Kidney (tissue), 13 donors: ENCODE measurements at regions not wholly inside any gene's neighbourhood (a gene's known extent, or its start where the extent isn't known, plus 50 kb on each side); places are given as distances from the start of the nearest gene placed in this dataset.

Source experiments
- DNase-seq, 5 donors: peaks; one replicate each; pipeline ENCODE4 v3.0.0-alpha.2; 2013 to 2020
- FAIRE-seq: peaks from 2 replicates; lab custom pipeline; 2012; peaks lifted over from hg19 to GRCh38; lab: Jason Lieb, UNC
- H3K27ac ChIP-seq, 2 donors: one replicate each; pipeline ENCODE4 v1.7.0; 2013; ENCODE audit warnings: low read depth in 2 of 2, low read length in 2 of 2, inconsistent platforms in 1 of 2
- H3K27me3 ChIP-seq: one replicate; pipeline ENCODE4 v1.7.1; 2013; ENCODE audit warnings: low read length, inconsistent platforms; ENCODE audit not compliant: control insufficient read depth, insufficient read depth
- H3K36me3 ChIP-seq, 3 donors: one replicate each; pipeline versions ENCODE4 v1.7.0 to v1.7.1; 2013; ENCODE audit warnings: low read length in 3 of 3, control low read depth in 1 of 3, inconsistent platforms in 1 of 3; ENCODE audit not compliant: insufficient read depth in 3 of 3, control insufficient read depth in 2 of 3
- H3K4me1 ChIP-seq, 3 donors: one replicate each; pipeline versions ENCODE4 v1.7.0 to v1.7.1; 2013; ENCODE audit warnings: low read length in 3 of 3, inconsistent platforms in 1 of 3, low read depth in 1 of 3; ENCODE audit not compliant: control insufficient read depth in 2 of 3, insufficient read depth in 2 of 3
- H3K4me3 ChIP-seq, 3 donors: one replicate each; pipeline versions ENCODE4 v1.7.0 to v1.8.1; 2013; ENCODE audit warnings: low read length in 3 of 3, control low read depth in 1 of 3, inconsistent platforms in 1 of 3
- H3K9ac ChIP-seq, 3 donors: one replicate each; pipeline versions ENCODE4 v1.7.0 to v1.7.1; 2013; ENCODE audit warnings: low read length in 3 of 3, control low read depth in 1 of 3, inconsistent platforms in 1 of 3
- H3K9me3 ChIP-seq, 3 donors: one replicate each; pipeline versions ENCODE4 v1.7.0 to v1.7.1; 2013; ENCODE audit warnings: low read length in 3 of 3, control low read depth in 1 of 3, inconsistent platforms in 1 of 3; ENCODE audit not compliant: control insufficient read depth in 2 of 3, insufficient read depth in 1 of 3
- intact Hi-C: fragments of 100-400 bp; cut with DNase I; formaldehyde crosslinking; loops from one replicate; pipeline ENCODE4 v1.11.1; 2022
- TF ChIP-seq, protein P1 (sequence below): IDR thresholded peaks from 3 replicates; pipeline ENCODE4 v1.5.1; 2012; ENCODE audit warnings: mild to moderate bottlenecking, moderate library complexity, borderline replicate concordance; ENCODE audit not compliant: insufficient read depth; ENCODE audit errors: extremely low read depth
- donor health status: control.
- donor health status: control.
- donor health status: control.
- donor health status: control.
- donor health status: control.
- donor health status: DM: yes; HTN: yes; CAD: no.
- donor health status: Normal renal cell carcinoma (clear cell type).

- no peak overlapping the region for H3K9ac ChIP-seq
- intact Hi-C loops: no loop called here
- no peak overlapping the region for H3K27ac ChIP-seq
- no peaks in the 10 kb centered on the region for H3K4me1 ChIP-seq
- H3K27me3 ChIP-seq: no peaks in the 10 kb centered on the region
- TF ChIP-seq, protein P1, sequence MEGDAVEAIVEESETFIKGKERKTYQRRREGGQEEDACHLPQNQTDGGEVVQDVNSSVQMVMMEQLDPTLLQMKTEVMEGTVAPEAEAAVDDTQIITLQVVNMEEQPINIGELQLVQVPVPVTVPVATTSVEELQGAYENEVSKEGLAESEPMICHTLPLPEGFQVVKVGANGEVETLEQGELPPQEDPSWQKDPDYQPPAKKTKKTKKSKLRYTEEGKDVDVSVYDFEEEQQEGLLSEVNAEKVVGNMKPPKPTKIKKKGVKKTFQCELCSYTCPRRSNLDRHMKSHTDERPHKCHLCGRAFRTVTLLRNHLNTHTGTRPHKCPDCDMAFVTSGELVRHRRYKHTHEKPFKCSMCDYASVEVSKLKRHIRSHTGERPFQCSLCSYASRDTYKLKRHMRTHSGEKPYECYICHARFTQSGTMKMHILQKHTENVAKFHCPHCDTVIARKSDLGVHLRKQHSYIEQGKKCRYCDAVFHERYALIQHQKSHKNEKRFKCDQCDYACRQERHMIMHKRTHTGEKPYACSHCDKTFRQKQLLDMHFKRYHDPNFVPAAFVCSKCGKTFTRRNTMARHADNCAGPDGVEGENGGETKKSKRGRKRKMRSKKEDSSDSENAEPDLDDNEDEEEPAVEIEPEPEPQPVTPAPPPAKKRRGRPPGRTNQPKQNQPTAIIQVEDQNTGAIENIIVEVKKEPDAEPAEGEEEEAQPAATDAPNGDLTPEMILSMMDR: no peak
- no peak overlapping the region for H3K4me3 ChIP-seq
- FAIRE-seq (no peak), DNase-seq (no peak)
- H3K9me3 ChIP-seq: no peaks in the 10 kb centered on the region
- H3K36me3 ChIP-seq: no peaks in the 10 kb centered on the region
Observed at GRCh38 chr17:51559778-51560177, 299.4 kb downstream of the UTP18 start.

DNA sequence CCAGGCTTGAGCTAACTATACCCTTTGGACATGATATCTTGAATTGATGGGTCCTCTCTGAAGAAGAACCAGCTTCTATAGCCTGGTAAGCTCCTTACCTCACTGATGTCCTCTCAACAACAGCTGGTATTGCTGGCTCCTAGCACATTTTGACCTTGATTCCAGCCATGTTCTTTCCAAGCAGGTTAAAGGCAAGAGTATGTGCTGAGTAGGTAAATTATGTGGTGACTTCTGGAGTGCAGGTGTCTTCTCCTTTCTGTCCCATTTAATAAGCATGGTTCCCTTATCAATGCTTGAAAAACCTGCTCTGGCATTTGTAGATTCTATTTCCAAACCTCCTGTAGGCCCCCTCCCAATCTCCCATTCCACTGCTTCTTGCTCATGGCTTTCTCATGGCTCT is 300.1 kb downstream of the UTP18 start:
- Histone ChIP-seq H3K27me3 (no peaks in the 10 kb centered on the region), H3K9ac (no peak overlapping the region), H3K4me3 (no peak overlapping the region), H3K36me3 (no peaks in the 10 kb centered on the region), H3K4me1 (no peaks in the 10 kb centered on the region), H3K27ac (no peak overlapping the region), H3K9me3 (no peaks in the 10 kb centered on the region)
- TF ChIP-seq, protein P1: no peak
- no peak for DNase-seq
- intact Hi-C loops: no loop called here
- FAIRE-seq: no peak

GRCh38 chr17:51563961-51564360 is 303.6 kb downstream of the UTP18 start:
- Histone ChIP-seq H3K27me3 (no peaks in the 10 kb centered on the region), H3K4me1 (no peaks in the 10 kb centered on the region), H3K9ac (no peak overlapping the region), H3K36me3 (no peaks in the 10 kb centered on the region), H3K9me3 (no peaks in the 10 kb centered on the region), H3K4me3 (no peak overlapping the region), H3K27ac (no peak overlapping the region)
- FAIRE-seq (no peak), DNase-seq (peak in 1 of 5 donors; percentile 0)
- intact Hi-C loops: no loop called here
- TF ChIP-seq, protein P1: no peak

GRCh38 chr17:51572115-51572514 is 311.8 kb downstream of the UTP18 start:
- DNase-seq (no peak), FAIRE-seq (no peak)
- intact Hi-C loops: no loop called here
- H3K9me3 ChIP-seq: no peaks in the 10 kb centered on the region
- no peaks in the 10 kb centered on the region for H3K27me3 ChIP-seq
- no peaks in the 10 kb centered on the region for H3K4me1 ChIP-seq
- H3K36me3 ChIP-seq: no peaks in the 10 kb centered on the region
- no peak overlapping the region for H3K9ac ChIP-seq
- no peak overlapping the region for H3K4me3 ChIP-seq
- H3K27ac ChIP-seq: no peak overlapping the region
- TF ChIP-seq, protein P1: no peak
